H1 (cell line): ENCODE measurements at regions not wholly inside any gene's neighbourhood (a gene's known extent, or its start where the extent isn't known, plus 50 kb on each side); places are given as distances from the start of the nearest gene placed in this dataset.

Experiments
- CTCF ChIA-PET: fragments of 300-600 bp; sonication (Branson Sonifier 250); formaldehyde crosslinking; loops from one replicate; lab custom pipeline; 2021; ENCODE audit not compliant: partially characterized antibody; lab: Charles Lee
- POLR2A ChIA-PET: fragments of 300-600 bp; sonication (Branson Sonifier 250); formaldehyde crosslinking; loops from one replicate; lab custom pipeline; 2021; ENCODE audit warnings: inconsistent platforms; ENCODE audit not compliant: partially characterized antibody; lab: Charles Lee
- DNase-seq, 2 experiments: peaks; one replicate each; pipeline versions ENCODE4 v3.0.0 to v3.0.0-alpha.2; 2010 to 2022; ENCODE audit warnings: low spot score in 2 of 2, low read depth in 1 of 2, mixed read lengths in 1 of 2
- FAIRE-seq: peaks from 2 replicates; lab custom pipeline; 2011; peaks lifted over from hg19 to GRCh38; lab: Jason Lieb, UNC
- H2AFZ ChIP-seq: 2 replicates; pipeline ENCODE4 v1.8.1; 2012; ENCODE audit warnings: low read length, inconsistent platforms
- H2AK5ac ChIP-seq: 2 replicates; pipeline ENCODE4 v1.6.1; 2013; ENCODE audit warnings: low read depth, low read length
- H2BK120ac ChIP-seq: replicated peaks from 2 replicates; pipeline ENCODE3; 2013; ENCODE audit warnings: low read depth, low read length, inconsistent platforms
- H2BK12ac ChIP-seq: 2 replicates; pipeline ENCODE4 v1.6.1; 2013; ENCODE audit warnings: low read depth, low read length
- H2BK15ac ChIP-seq: 2 replicates; pipeline ENCODE4 v1.6.1; 2013; ENCODE audit warnings: low read length
- H2BK20ac ChIP-seq: 2 replicates; pipeline ENCODE4 v1.6.1; 2013; ENCODE audit warnings: low read length
- H2BK5ac ChIP-seq: 2 replicates; pipeline ENCODE4 v1.6.1; 2013; ENCODE audit warnings: low read depth, low read length
- H3K14ac ChIP-seq: 2 replicates; pipeline ENCODE4 v1.6.1; 2013; ENCODE audit warnings: inconsistent platforms; ENCODE audit not compliant: insufficient read length
- H3K18ac ChIP-seq: 2 replicates; pipeline ENCODE4 v1.6.1; 2013; ENCODE audit warnings: low read length; ENCODE audit errors: extremely low read depth
- H3K23ac ChIP-seq: 2 replicates; pipeline ENCODE4 v1.6.1; 2013; ENCODE audit warnings: inconsistent platforms; ENCODE audit not compliant: insufficient read length
- H3K23me2 ChIP-seq: 2 replicates; pipeline ENCODE4 v1.6.1; 2013; ENCODE audit warnings: low read depth, low read length
- H3K27ac ChIP-seq: 2 replicates; pipeline ENCODE4 v1.6.1; 2011; ENCODE audit warnings: low read depth, low read length, inconsistent platforms
- H3K27me3 ChIP-seq, 4 experiments: replicated peaks in 1 of 4; 1 replicate in 1 of 4; 2 replicates in 3 of 4; pipeline versions ENCODE4 v1.6.1 to v1.8.1; 2011 to 2013; ENCODE audit warnings: low read length in 3 of 4, mild to moderate bottlenecking in 3 of 4, inconsistent platforms in 2 of 4, mixed read lengths in 2 of 4, moderate library complexity in 1 of 4; ENCODE audit not compliant: control insufficient read depth in 3 of 4, insufficient read depth in 3 of 4; ENCODE audit errors: extremely low read depth in 1 of 4
- H3K36me3 ChIP-seq, 4 experiments: 2 replicates each; pipeline versions ENCODE4 v1.6.1 to v1.8.1; 2011 to 2013; ENCODE audit warnings: mild to moderate bottlenecking in 4 of 4, low read length in 3 of 4, moderate library complexity in 2 of 4, control low read depth in 1 of 4, inconsistent platforms in 1 of 4; ENCODE audit not compliant: insufficient read depth in 4 of 4, control insufficient read depth in 2 of 4
- H3K4ac ChIP-seq: replicated peaks from 2 replicates; pipeline ENCODE3; 2013; ENCODE audit warnings: low read length, low read depth, mixed read lengths, inconsistent platforms; ENCODE audit not compliant: insufficient read length
- H3K4me1 ChIP-seq, 4 experiments: replicated peaks in 1 of 4; 1 replicate in 1 of 4; 2 replicates in 3 of 4; pipeline versions ENCODE4 v1.6.1 to v1.8.1; 2011 to 2013; ENCODE audit warnings: low read length in 3 of 4, inconsistent platforms in 2 of 4, mixed read lengths in 1 of 4; ENCODE audit not compliant: insufficient read depth in 4 of 4, control insufficient read depth in 3 of 4
- H3K4me2 ChIP-seq, 2 experiments: 2 replicates each; pipeline versions ENCODE4 v1.6.1 to v1.8.1; 2011 to 2013; ENCODE audit warnings: low read depth in 2 of 2, low read length in 2 of 2, control low read depth in 1 of 2, inconsistent platforms in 1 of 2, mild to moderate bottlenecking in 1 of 2; ENCODE audit not compliant: insufficient read depth in 1 of 2
- H3K4me3 ChIP-seq, 4 experiments: fragments of 200-600, 300-600 bp in 1 of 4; sonication (generic), shearing (Covaris generic), sonication (Bioruptor Twin) in 1 of 4; 2 replicates each; pipeline versions ENCODE4 v1.5.1 to v1.8.1; 2011 to 2016; ENCODE audit warnings: low read length in 4 of 4, low read depth in 3 of 4, control low read depth in 2 of 4, inconsistent platforms in 2 of 4, mild to moderate bottlenecking in 2 of 4, mixed read lengths in 1 of 4, moderate library complexity in 1 of 4; ENCODE audit not compliant: insufficient read depth in 2 of 4; ENCODE audit errors: extremely low read depth in 1 of 4
- H3K56ac ChIP-seq: replicated peaks from 2 replicates; pipeline ENCODE3; 2013; ENCODE audit warnings: low read depth, mild to moderate bottlenecking, mixed read lengths, low read length, inconsistent platforms; ENCODE audit not compliant: insufficient read length
- H3K79me1 ChIP-seq: 2 replicates; pipeline ENCODE4 v1.6.1; 2013; ENCODE audit warnings: low read depth, low read length, control low read depth
- H3K79me2 ChIP-seq, 2 experiments: 2 replicates each; pipeline versions ENCODE4 v1.6.1 to v1.8.1; 2012 to 2013; ENCODE audit warnings: low read length in 2 of 2, mild to moderate bottlenecking in 2 of 2, inconsistent platforms in 1 of 2; ENCODE audit not compliant: insufficient read depth in 2 of 2, control insufficient read depth in 1 of 2
- H3K9ac ChIP-seq, 4 experiments: replicated peaks in 1 of 4; 1 replicate in 1 of 4; 2 replicates in 3 of 4; pipeline versions ENCODE4 v1.6.1 to v1.8.1; 2011 to 2013; ENCODE audit warnings: low read depth in 3 of 4, low read length in 3 of 4, control low read depth in 2 of 4, mild to moderate bottlenecking in 2 of 4, moderate library complexity in 2 of 4, inconsistent platforms in 1 of 4; ENCODE audit errors: extremely low read depth in 1 of 4
- H3K9me3 ChIP-seq, 2 experiments: 2 replicates each; pipeline versions ENCODE4 v1.6.1 to v1.8.1; 2012 to 2013; ENCODE audit warnings: mild to moderate bottlenecking in 2 of 2, moderate library complexity in 2 of 2, control low read depth in 1 of 2, inconsistent platforms in 1 of 2, low read depth in 1 of 2, low read length in 1 of 2, mixed read lengths in 1 of 2; ENCODE audit not compliant: insufficient read depth in 2 of 2
- H4K20me1 ChIP-seq, 2 experiments: replicated peaks in 1 of 2; 2 replicates each; pipeline versions ENCODE3 to v1.8.1; 2011 to 2013; ENCODE audit warnings: inconsistent platforms in 2 of 2, low read length in 2 of 2, mild to moderate bottlenecking in 1 of 2; ENCODE audit not compliant: insufficient read depth in 2 of 2, control insufficient read depth in 1 of 2
- H4K5ac ChIP-seq: 2 replicates; pipeline ENCODE4 v1.6.1; 2013; ENCODE audit warnings: low read length, low read depth, mixed read lengths, inconsistent platforms; ENCODE audit not compliant: insufficient read length
- H4K8ac ChIP-seq: 2 replicates; pipeline ENCODE4 v1.8.0; 2013; ENCODE audit warnings: mild to moderate bottlenecking, moderate library complexity, low read length, inconsistent platforms; ENCODE audit not compliant: insufficient read depth; ENCODE audit errors: extremely low read depth
- H4K91ac ChIP-seq: replicated peaks from 2 replicates; pipeline ENCODE3; 2013; ENCODE audit warnings: low read length, mixed read lengths, inconsistent platforms; ENCODE audit not compliant: insufficient read length
- ASH2L ChIP-seq: fragments of 200-600, 300-600 bp; sonication (generic); IDR thresholded peaks from one replicate; pipeline ENCODE4 v1.7.1; 2017; ENCODE audit warnings: low read length
- CTBP2 ChIP-seq: IDR thresholded peaks from 2 replicates; pipeline ENCODE4 v1.7.0; 2011; ENCODE audit warnings: borderline replicate concordance, mild to moderate bottlenecking, moderate library complexity, mixed read lengths, low read length; ENCODE audit not compliant: insufficient read depth, insufficient read length
- GABPA ChIP-seq: IDR thresholded peaks from 2 replicates; pipeline ENCODE4 v1.6.1; 2011; ENCODE audit warnings: mild to moderate bottlenecking, low read length, moderate library complexity, borderline replicate concordance; ENCODE audit not compliant: insufficient read depth
- GTF2F1 ChIP-seq: IDR thresholded peaks from 2 replicates; pipeline ENCODE4 v1.6.1; 2012; ENCODE audit warnings: low read depth, low read length, improper control_type of control experiment, borderline replicate concordance
- HDAC2 ChIP-seq, 2 experiments: fragments of 300-600 bp in 1 of 2; sonication (generic) in 1 of 2; IDR thresholded peaks; 2 replicates each; pipeline ENCODE4 v1.6.1; 2011 to 2012; ENCODE audit warnings: low read depth in 2 of 2, low read length in 2 of 2, mild to moderate bottlenecking in 2 of 2, moderate library complexity in 2 of 2, borderline replicate concordance in 1 of 2, inconsistent platforms in 1 of 2
- HDAC6 ChIP-seq: IDR thresholded peaks from one replicate; pipeline ENCODE4 v1.7.1; 2012; ENCODE audit warnings: low read depth, mild to moderate bottlenecking, inconsistent platforms, low read length, moderate library complexity
- TAF7 ChIP-seq: optimal IDR thresholded peaks from 2 replicates; pipeline ENCODE3; 2011; ENCODE audit warnings: low read depth, mild to moderate bottlenecking, inconsistent platforms, low read length, moderate library complexity, borderline replicate concordance
- WGBS, 2 experiments: shearing (Covaris generic) in 1 of 2; methylation state at CpG; one replicate each; pipeline versions ENCODE4 v1.1.6 to v1.1.7; 2013 to 2015; ENCODE audit warnings: low lambda C conversion rate in 2 of 2, mixed read lengths in 2 of 2, inconsistent platforms in 1 of 2, low coverage in 1 of 2, missing lambda C conversion rate in 1 of 2; ENCODE audit not compliant: insufficient replicate concordance in 2 of 2, insufficient coverage in 1 of 2, insufficient read length in 1 of 2; ENCODE audit errors: extremely low coverage in 1 of 2, missing lambda C conversion rate in 1 of 2; 5-methylcytosine and 5-hydroxymethylcytosine counted together
- TF ChIP-seq, protein P1 (sequence below): IDR thresholded peaks from 2 replicates; pipeline ENCODE4 v1.6.1; 2011; ENCODE audit warnings: low read length, improper control_type of control experiment

DNA sequence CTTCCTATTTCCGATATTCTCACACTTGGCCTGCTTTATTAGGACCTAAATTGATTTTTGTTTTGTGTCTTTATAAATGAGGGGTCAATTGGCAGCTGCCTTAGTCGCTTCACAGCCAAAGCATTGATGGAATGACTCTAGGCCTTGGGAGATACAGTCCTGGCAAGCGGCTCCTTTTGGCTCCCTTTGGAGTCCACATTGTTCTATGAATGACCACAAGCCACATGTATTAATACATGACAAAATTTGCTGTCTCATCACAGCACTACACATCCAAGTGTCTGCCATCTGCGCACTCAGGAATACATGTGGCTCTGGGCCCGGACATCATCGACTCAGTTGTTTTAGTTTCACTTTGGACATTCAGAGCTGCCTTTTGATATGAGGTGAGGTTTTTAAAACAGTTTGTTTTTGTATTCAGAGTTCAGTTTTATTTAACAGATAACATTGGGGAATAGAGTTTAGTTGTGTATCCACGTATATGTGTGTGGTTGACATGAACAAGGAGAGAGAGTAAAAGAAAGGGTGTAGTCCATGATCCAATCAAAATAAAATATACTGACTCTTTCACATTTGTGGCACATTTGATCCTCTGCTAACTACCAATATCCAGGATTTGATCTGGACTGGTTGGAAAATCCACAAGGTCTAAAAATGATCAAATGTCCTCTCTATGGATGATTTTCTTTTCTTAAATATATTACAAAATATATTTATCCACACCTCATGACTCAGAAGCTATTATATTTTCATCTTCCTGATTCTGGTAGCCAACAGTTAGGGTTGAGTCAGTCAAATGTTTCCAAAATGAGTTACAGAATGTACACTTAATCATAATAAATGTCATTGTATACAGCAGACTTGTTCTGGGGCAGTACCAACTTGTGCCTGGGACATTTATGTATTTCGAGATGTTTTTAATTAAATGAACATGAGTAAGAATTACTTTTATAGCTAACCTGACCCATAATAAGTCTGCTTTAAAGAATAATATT is 114.0 kb upstream of the MTAP start:
- Histone ChIP-seq H3K27me3 (no peaks in the 10 kb centered on the region), H3K9me3 (no peaks in the 10 kb centered on the region), H3K4me1 (no peaks in the 10 kb centered on the region), H3K36me3 (no peaks in the 10 kb centered on the region), H4K91ac (no peak overlapping the region), H2AK5ac (no peak overlapping the region), H2BK15ac (no peak overlapping the region), H3K4me2 (no peak overlapping the region), H3K4ac (no peak overlapping the region), H2BK20ac (no peak overlapping the region), H4K8ac (no peak overlapping the region), H3K56ac (no peak overlapping the region), H4K5ac (no peak overlapping the region), H3K14ac (no peak overlapping the region), H2BK5ac (no peak overlapping the region), H3K23ac (no peak overlapping the region), H4K20me1 (no peaks in the 10 kb centered on the region), H3K4me3 (no peak overlapping the region), H3K27ac (no peak overlapping the region), H2AFZ (no peak overlapping the region), H3K18ac (no peak overlapping the region), H3K9ac (no peak overlapping the region), H2BK120ac (no peak overlapping the region), H3K79me2 (no peaks in the 10 kb centered on the region), H3K23me2 (no peaks in the 10 kb centered on the region), H3K79me1 (no peaks in the 10 kb centered on the region), H2BK12ac (no peak overlapping the region)
- WGBS, 2 experiments: 88% methylated on average over 8 of the region's 8 CpGs; no CpG with 5 or more reads in 1 of the 2 experiments
- CTCF ChIA-PET: interaction anchor here (1.4 to 2.2 kb wide), 4 partner anchors 11 to 296 kb away, joined by 3 to 10 read pairs (median 4); no protein-coding TSS in a partner anchor
- no peak for FAIRE-seq
- no peak for TF ChIP-seq HDAC2 (IDR thresholded peaks at IDR 0.05; ENCODE audit: borderline replicate concordance in 1 of 2, low read depth in 2 of 2, low read length in 2 of 2)
- no peak for TF ChIP-seq CTBP2
- TF ChIP-seq GTF2F1: no peak
- no peak for TF ChIP-seq TAF7
- TF ChIP-seq, protein P1, sequence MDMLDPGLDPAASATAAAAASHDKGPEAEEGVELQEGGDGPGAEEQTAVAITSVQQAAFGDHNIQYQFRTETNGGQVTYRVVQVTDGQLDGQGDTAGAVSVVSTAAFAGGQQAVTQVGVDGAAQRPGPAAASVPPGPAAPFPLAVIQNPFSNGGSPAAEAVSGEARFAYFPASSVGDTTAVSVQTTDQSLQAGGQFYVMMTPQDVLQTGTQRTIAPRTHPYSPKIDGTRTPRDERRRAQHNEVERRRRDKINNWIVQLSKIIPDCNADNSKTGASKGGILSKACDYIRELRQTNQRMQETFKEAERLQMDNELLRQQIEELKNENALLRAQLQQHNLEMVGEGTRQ: no peak
- TF ChIP-seq HDAC6: no peak
- TF ChIP-seq ASH2L: no peak
- TF ChIP-seq GABPA: no peak
- POLR2A ChIA-PET: no interaction called here
- DNase-seq: no peak
